HL-60 (cell line): ENCODE measurements at regions not wholly inside any gene's neighbourhood (a gene's known extent, or its start where the extent isn't known, plus 50 kb on each side); places are given as distances from the start of the nearest gene placed in this dataset.

Source experiments
- POLR2AphosphoS5 ChIP-seq: IDR thresholded peaks from 2 replicates; pipeline ENCODE4 v1.6.1; 2012; ENCODE audit warnings: low read depth
- TF ChIP-seq, protein P1 (sequence below): IDR thresholded peaks from one replicate; pipeline ENCODE4 v1.5.1; 2011; ENCODE audit warnings: low read length, control low read depth, inconsistent platforms; ENCODE audit not compliant: insufficient read depth
- TF ChIP-seq, protein P2 (sequence below): IDR thresholded peaks from 2 replicates; pipeline ENCODE4 v1.6.1; 2012; ENCODE audit warnings: low read depth; ENCODE audit not compliant: insufficient replicate concordance

DNA sequence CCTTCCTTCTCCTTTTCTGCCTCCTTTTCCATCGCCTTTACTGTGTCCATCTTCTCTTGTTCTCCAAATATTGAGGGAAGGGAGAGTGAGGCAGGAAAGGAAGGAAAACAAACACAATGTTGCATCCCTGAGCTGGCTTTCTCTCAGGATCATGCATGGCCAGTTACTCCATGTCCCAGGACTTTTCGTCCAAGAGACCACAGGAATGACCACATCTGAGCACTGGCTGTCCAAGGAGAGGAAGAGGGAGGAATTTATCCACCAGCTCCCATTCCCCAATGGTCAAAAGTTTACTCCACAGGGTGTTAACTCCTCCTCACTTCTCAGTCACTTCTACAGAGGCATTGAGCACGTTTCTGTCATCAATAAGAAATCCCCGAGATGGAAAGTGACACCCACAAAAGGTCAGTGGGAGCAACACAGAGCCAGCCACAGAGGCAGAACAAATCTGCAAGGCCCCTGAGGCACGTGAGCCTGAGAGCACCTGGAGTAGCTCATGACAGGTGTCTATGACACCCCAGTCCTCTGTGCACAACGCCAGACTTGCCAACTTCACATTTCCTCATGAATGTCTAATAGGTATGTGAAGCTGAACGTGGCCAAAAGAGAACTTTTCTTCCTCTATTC is 177.3 kb upstream of the NUDT4 start:
- TF ChIP-seq, protein P1, sequence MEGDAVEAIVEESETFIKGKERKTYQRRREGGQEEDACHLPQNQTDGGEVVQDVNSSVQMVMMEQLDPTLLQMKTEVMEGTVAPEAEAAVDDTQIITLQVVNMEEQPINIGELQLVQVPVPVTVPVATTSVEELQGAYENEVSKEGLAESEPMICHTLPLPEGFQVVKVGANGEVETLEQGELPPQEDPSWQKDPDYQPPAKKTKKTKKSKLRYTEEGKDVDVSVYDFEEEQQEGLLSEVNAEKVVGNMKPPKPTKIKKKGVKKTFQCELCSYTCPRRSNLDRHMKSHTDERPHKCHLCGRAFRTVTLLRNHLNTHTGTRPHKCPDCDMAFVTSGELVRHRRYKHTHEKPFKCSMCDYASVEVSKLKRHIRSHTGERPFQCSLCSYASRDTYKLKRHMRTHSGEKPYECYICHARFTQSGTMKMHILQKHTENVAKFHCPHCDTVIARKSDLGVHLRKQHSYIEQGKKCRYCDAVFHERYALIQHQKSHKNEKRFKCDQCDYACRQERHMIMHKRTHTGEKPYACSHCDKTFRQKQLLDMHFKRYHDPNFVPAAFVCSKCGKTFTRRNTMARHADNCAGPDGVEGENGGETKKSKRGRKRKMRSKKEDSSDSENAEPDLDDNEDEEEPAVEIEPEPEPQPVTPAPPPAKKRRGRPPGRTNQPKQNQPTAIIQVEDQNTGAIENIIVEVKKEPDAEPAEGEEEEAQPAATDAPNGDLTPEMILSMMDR = no peak
- TF ChIP-seq POLR2AphosphoS5 = no peak
- TF ChIP-seq, protein P2, sequence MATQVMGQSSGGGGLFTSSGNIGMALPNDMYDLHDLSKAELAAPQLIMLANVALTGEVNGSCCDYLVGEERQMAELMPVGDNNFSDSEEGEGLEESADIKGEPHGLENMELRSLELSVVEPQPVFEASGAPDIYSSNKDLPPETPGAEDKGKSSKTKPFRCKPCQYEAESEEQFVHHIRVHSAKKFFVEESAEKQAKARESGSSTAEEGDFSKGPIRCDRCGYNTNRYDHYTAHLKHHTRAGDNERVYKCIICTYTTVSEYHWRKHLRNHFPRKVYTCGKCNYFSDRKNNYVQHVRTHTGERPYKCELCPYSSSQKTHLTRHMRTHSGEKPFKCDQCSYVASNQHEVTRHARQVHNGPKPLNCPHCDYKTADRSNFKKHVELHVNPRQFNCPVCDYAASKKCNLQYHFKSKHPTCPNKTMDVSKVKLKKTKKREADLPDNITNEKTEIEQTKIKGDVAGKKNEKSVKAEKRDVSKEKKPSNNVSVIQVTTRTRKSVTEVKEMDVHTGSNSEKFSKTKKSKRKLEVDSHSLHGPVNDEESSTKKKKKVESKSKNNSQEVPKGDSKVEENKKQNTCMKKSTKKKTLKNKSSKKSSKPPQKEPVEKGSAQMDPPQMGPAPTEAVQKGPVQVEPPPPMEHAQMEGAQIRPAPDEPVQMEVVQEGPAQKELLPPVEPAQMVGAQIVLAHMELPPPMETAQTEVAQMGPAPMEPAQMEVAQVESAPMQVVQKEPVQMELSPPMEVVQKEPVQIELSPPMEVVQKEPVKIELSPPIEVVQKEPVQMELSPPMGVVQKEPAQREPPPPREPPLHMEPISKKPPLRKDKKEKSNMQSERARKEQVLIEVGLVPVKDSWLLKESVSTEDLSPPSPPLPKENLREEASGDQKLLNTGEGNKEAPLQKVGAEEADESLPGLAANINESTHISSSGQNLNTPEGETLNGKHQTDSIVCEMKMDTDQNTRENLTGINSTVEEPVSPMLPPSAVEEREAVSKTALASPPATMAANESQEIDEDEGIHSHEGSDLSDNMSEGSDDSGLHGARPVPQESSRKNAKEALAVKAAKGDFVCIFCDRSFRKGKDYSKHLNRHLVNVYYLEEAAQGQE = no peak
